ENCODE measurements at regions not wholly inside any gene's neighbourhood (a gene's known extent, or its start where the extent isn't known, plus 50 kb on each side); places are given as distances from the start of the nearest gene placed in this dataset.

DNA sequence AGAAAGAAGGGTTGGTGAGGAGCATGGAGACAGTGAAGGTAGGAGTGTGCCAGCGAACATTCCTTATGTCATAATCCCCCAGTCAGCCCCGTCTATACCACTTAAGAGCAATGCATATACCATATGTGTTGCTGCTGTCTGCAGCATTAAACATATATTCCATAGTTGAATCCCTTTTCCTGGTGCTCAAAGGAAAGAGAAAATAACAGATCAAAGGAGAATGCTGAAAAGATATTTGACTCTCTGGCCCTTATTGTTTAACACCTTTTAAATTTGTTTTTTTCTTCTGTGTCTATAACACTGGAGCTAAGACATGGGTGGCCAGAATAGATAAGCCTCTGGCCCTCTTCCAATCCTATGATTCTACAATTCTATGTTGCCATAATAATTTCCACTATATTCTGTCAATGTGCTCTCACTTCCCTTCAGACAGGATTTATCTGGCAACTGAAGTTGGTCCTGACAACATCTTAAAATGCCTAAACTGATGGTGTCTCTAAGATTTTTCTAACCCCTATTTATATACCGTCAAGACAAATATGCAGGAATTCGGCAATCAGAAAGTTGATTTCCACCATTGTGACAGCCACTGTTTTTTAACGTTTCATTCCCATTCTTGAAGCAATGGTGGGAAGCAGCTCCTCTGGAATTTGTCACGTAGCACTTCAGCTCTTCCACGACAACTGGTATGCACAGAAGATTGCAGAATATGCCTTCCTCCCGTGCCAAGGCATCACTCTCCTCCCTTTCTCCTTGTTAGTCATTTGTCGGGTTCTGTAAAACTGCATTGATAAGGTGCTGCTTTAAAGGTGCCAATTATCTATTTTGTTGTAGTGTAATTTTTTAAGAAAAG is 204.7 kb downstream of the BCAT1 start:
- no peak for DNase-seq (ENCODE audit: low spot score, unreplicated experiment)
- Mint-ChIP-seq H3K4me1 (ENCODE audit: low read depth) (peaks cover 37% of the 10 kb centered on the region), H3K9me3 (ENCODE audit: low read depth) (no peaks in the 10 kb centered on the region), H3K27me3 (peaks cover 5% of the 10 kb centered on the region), H3K36me3 (ENCODE audit: insufficient read depth) (no peaks in the 10 kb centered on the region), H3K27ac (no peak overlapping the region), H3K4me3 (ENCODE audit: low read depth) (no peak overlapping the region)
- TF ChIP-seq, protein P1, sequence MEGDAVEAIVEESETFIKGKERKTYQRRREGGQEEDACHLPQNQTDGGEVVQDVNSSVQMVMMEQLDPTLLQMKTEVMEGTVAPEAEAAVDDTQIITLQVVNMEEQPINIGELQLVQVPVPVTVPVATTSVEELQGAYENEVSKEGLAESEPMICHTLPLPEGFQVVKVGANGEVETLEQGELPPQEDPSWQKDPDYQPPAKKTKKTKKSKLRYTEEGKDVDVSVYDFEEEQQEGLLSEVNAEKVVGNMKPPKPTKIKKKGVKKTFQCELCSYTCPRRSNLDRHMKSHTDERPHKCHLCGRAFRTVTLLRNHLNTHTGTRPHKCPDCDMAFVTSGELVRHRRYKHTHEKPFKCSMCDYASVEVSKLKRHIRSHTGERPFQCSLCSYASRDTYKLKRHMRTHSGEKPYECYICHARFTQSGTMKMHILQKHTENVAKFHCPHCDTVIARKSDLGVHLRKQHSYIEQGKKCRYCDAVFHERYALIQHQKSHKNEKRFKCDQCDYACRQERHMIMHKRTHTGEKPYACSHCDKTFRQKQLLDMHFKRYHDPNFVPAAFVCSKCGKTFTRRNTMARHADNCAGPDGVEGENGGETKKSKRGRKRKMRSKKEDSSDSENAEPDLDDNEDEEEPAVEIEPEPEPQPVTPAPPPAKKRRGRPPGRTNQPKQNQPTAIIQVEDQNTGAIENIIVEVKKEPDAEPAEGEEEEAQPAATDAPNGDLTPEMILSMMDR (IDR thresholded peaks at IDR 0.05; ENCODE audit: unreplicated experiment) = no peak

DNA sequence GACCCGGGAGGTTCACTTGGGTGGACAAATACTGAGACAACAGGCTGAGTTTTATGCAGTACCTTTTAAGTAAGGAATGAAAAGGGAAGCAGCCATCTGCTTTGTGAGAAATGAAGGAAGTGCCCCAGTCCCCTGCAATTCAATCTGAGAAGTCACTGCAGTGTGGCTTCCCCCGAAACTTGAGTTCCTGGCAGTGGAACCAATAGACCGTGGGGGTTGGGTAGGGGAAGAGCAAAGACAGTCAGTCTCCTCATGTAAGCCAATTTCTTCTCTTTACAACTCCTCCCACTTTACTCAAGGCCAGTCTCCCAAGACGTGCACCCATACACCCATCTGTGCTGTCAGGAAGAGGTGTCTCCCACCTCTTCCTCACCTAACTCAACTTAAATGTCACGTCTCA is 206.5 kb downstream of the BCAT1 start:
- Mint-ChIP-seq H3K4me3 (ENCODE audit: low read depth) (no peak overlapping the region), H3K4me1 (ENCODE audit: low read depth) (peaks cover 45% of the 10 kb centered on the region), H3K36me3 (ENCODE audit: insufficient read depth) (no peaks in the 10 kb centered on the region), H3K27me3 (peaks cover 5% of the 10 kb centered on the region), H3K9me3 (ENCODE audit: low read depth) (no peaks in the 10 kb centered on the region), H3K27ac (peak overlapping the region; percentile 72)
- no peak for DNase-seq (ENCODE audit: low spot score, unreplicated experiment)
- TF ChIP-seq, protein P1 (IDR thresholded peaks at IDR 0.05; ENCODE audit: unreplicated experiment) = no peak

DNA sequence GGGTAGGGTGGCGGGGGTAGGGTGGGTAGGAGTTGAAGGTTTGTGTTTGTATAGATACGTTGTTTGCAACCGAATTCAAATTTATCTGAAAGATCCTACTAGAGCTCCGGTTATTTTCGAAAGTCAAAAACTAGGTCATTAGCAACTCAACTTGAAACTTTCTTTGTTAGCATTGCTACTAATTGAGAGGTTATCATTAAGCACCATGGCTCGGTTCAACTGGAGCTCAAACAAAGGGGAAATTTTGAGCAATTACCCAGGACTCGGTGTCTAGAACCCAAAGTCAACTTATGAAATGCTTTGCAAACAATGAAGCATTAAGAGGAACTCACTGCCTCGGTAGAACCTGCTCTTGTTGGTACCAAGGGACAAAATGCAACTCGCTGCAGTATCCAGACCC is 207.7 kb downstream of the BCAT1 start:
- H3K27me3 Mint-ChIP-seq = peaks cover 5% of the 10 kb centered on the region
- peaks cover 37% of the 10 kb centered on the region for H3K4me1 Mint-ChIP-seq (ENCODE audit: low read depth)
- no peak for DNase-seq (ENCODE audit: low spot score, unreplicated experiment)
- no peak overlapping the region for H3K4me3 Mint-ChIP-seq (ENCODE audit: low read depth)
- no peaks in the 10 kb centered on the region for H3K9me3 Mint-ChIP-seq (ENCODE audit: low read depth)
- no peaks in the 10 kb centered on the region for H3K36me3 Mint-ChIP-seq (ENCODE audit: insufficient read depth)
- TF ChIP-seq, protein P1 (IDR thresholded peaks at IDR 0.05; ENCODE audit: unreplicated experiment) = no peak
- no peak overlapping the region for H3K27ac Mint-ChIP-seq

DNA sequence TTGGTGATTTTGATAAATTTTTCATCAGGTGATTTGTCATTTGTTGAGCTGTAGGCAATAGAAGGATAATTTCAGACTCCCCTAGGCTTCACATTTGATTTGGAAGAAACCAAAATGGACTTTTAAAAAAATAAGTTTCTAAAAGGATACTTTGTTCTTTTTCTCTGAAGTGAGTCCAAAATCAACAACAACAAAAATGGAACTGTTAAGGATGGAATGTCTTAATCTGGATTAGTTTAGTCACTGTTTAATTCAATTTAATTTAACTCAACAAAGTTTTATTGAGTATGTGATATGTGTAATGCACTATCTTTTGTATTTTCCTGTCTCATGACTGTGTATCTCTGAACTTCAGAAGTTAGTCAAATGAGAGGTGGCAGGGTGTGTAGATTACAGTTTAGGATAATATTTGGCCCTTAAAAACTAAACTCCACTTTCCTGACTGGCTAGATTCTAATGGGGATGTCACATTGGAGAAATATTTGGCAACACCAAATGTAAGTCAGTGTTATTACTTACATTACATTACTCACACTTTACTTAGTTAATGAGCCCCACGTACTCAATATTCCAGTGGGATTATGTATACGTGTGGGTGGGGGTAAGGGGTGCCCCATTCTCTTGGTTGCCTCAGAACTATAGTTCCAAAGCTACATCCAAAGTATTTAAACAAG is 209.7 kb downstream of the BCAT1 start:
- Mint-ChIP-seq H3K9me3 (ENCODE audit: low read depth) (no peaks in the 10 kb centered on the region), H3K36me3 (ENCODE audit: insufficient read depth) (no peaks in the 10 kb centered on the region), H3K27me3 (peaks cover 2% of the 10 kb centered on the region), H3K4me3 (ENCODE audit: low read depth) (no peak overlapping the region), H3K4me1 (ENCODE audit: low read depth) (peaks cover 37% of the 10 kb centered on the region), H3K27ac (no peak overlapping the region)
- TF ChIP-seq, protein P1 (IDR thresholded peaks at IDR 0.05; ENCODE audit: unreplicated experiment) = no peak
- DNase-seq (ENCODE audit: low spot score, unreplicated experiment) = no peak

DNA sequence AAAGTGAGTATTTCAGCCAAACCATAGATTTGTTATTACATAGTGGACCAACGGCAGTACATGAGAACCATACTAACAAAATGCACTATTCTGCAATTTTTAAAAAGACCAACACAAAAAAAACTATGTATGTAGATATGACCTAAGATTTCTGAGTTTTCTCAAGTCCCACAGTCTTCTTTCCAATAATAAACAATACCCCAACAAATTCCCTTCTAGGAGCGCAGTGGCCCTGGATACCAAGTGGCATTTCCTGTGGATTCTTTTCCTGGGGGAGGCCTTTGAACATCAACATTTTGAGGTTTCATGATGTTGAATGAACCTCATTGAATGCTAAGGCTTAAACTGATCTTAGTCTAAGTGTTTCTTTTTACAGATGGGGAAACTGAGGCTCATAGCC is 210.5 kb downstream of the BCAT1 start:
- TF ChIP-seq, protein P1 (IDR thresholded peaks at IDR 0.05; ENCODE audit: unreplicated experiment) = no peak
- DNase-seq (ENCODE audit: low spot score, unreplicated experiment) = no peak
- H3K9me3 Mint-ChIP-seq (ENCODE audit: low read depth) = no peaks in the 10 kb centered on the region
- peaks cover 2% of the 10 kb centered on the region for H3K27me3 Mint-ChIP-seq
- H3K4me1 Mint-ChIP-seq (ENCODE audit: low read depth) = peaks cover 37% of the 10 kb centered on the region
- no peaks in the 10 kb centered on the region for H3K36me3 Mint-ChIP-seq (ENCODE audit: insufficient read depth)
- no peak overlapping the region for H3K27ac Mint-ChIP-seq
- no peak overlapping the region for H3K4me3 Mint-ChIP-seq (ENCODE audit: low read depth)
